DND-41 (cell line): ENCODE measurements at regions not wholly inside any gene's neighbourhood (a gene's known extent, or its start where the extent isn't known, plus 50 kb on each side); places are given as distances from the start of the nearest gene placed in this dataset.

ENCODE experiments used
- ATAC-seq: fragments of 200-7000 bp; cut with Tn5 transposase; 3 replicates; pipeline ENCODE4 v1.9.1; 2021; ENCODE audit warnings: low read depth; ENCODE audit not compliant: insufficient read depth
- DNase-seq: peaks from one replicate; pipeline ENCODE4 v3.0.0-alpha.2; 2020
- H2AFZ ChIP-seq: 2 replicates; pipeline ENCODE4 v1.6.0; 2012; ENCODE audit warnings: low read depth, low read length
- H3K27ac ChIP-seq: 2 replicates; pipeline ENCODE4 v1.5.1; 2012; ENCODE audit warnings: low read length, inconsistent platforms
- H3K27me3 ChIP-seq: fragments of 200-600 bp; sonication (generic); 2 replicates; pipeline ENCODE4 v1.6.0; 2012; ENCODE audit warnings: low read length, mild to moderate bottlenecking, inconsistent platforms; ENCODE audit not compliant: insufficient read depth, poor library complexity
- H3K36me3 ChIP-seq: 2 replicates; pipeline ENCODE4 v1.5.1; 2012; ENCODE audit warnings: low read length, inconsistent platforms; ENCODE audit not compliant: insufficient read depth
- H3K4me1 ChIP-seq: 2 replicates; pipeline ENCODE4 v1.5.1; 2012; ENCODE audit warnings: mild to moderate bottlenecking, low read length; ENCODE audit not compliant: insufficient read depth
- H3K4me2 ChIP-seq: 2 replicates; pipeline ENCODE4 v1.6.0; 2012; ENCODE audit warnings: mild to moderate bottlenecking, moderate library complexity, low read length, inconsistent platforms; ENCODE audit not compliant: insufficient read depth
- H3K4me3 ChIP-seq, 2 experiments: fragments of 200-600 bp in 1 of 2; shearing (Covaris generic) in 1 of 2; 2 replicates each; pipeline ENCODE4 v1.5.1; 2012 to 2016; ENCODE audit warnings: inconsistent platforms in 2 of 2, low read length in 2 of 2, mild to moderate bottlenecking in 2 of 2, low read depth in 1 of 2, moderate library complexity in 1 of 2
- H3K79me2 ChIP-seq: 2 replicates; pipeline ENCODE4 v1.6.0; 2012; ENCODE audit warnings: low read length, inconsistent platforms; ENCODE audit not compliant: insufficient read depth
- H3K9ac ChIP-seq: 2 replicates; pipeline ENCODE4 v1.6.0; 2012; ENCODE audit warnings: low read depth, mild to moderate bottlenecking, inconsistent platforms, low read length, moderate library complexity
- H3K9me3 ChIP-seq: 2 replicates; pipeline ENCODE4 v1.5.1; 2012; ENCODE audit warnings: low read length, moderate library complexity, mild to moderate bottlenecking, inconsistent platforms; ENCODE audit not compliant: insufficient read depth, severe bottlenecking
- H4K20me1 ChIP-seq: 2 replicates; pipeline ENCODE4 v1.6.0; 2012; ENCODE audit warnings: low read length; ENCODE audit not compliant: insufficient read depth
- CTCF ChIP-seq: IDR thresholded peaks from 2 replicates; pipeline ENCODE4 v1.5.1; 2012; ENCODE audit warnings: borderline replicate concordance, low read length, moderate library complexity, mild to moderate bottlenecking; ENCODE audit not compliant: poor library complexity, severe bottlenecking; ENCODE audit errors: extremely low read depth
- EZH2 ChIP-seq: IDR thresholded peaks from 3 replicates; pipeline ENCODE4 v1.6.1; 2012; ENCODE audit warnings: borderline replicate concordance, low read depth, mild to moderate bottlenecking, moderate library complexity, low read length, inconsistent platforms; ENCODE audit not compliant: severe bottlenecking

GRCh38 chr12:115485503-115485902 lies 792.0 kb downstream of the MED13L start:
- TF ChIP-seq EZH2 (no peak), CTCF (no peak)
- Histone ChIP-seq H3K9ac (no peak overlapping the region), H2AFZ (no peak overlapping the region), H3K36me3 (no peaks in the 10 kb centered on the region), H3K4me2 (no peak overlapping the region), H3K27me3 (no peaks in the 10 kb centered on the region), H4K20me1 (no peaks in the 10 kb centered on the region), H3K4me1 (no peaks in the 10 kb centered on the region), H3K9me3 (peaks cover 3% of the 10 kb centered on the region), H3K79me2 (no peaks in the 10 kb centered on the region), H3K27ac (no peak overlapping the region), H3K4me3 (no peak overlapping the region)
- ATAC-seq: no peak
- DNase-seq: no peak

GRCh38 chr12:115482943-115483342 lies 794.5 kb downstream of the MED13L start:
- no peak overlapping the region for H2AFZ ChIP-seq
- H3K9me3 ChIP-seq: peaks cover 3% of the 10 kb centered on the region
- no peaks in the 10 kb centered on the region for H4K20me1 ChIP-seq
- no peaks in the 10 kb centered on the region for H3K36me3 ChIP-seq
- H3K27ac ChIP-seq: no peak overlapping the region
- no peak for TF ChIP-seq CTCF
- TF ChIP-seq EZH2: no peak
- no peak overlapping the region for H3K4me2 ChIP-seq
- H3K27me3 ChIP-seq: no peaks in the 10 kb centered on the region
- ATAC-seq (no peak), DNase-seq (no peak)
- no peak overlapping the region for H3K4me3 ChIP-seq
- no peak overlapping the region for H3K9ac ChIP-seq
- no peaks in the 10 kb centered on the region for H3K79me2 ChIP-seq
- no peaks in the 10 kb centered on the region for H3K4me1 ChIP-seq

GRCh38 chr12:115481141-115481540 lies 796.4 kb downstream of the MED13L start:
- TF ChIP-seq EZH2 (no peak), CTCF (no peak)
- no peak overlapping the region for H3K27ac ChIP-seq
- H3K79me2 ChIP-seq: no peaks in the 10 kb centered on the region
- H3K4me1 ChIP-seq: no peaks in the 10 kb centered on the region
- H3K9ac ChIP-seq: no peak overlapping the region
- no peaks in the 10 kb centered on the region for H3K27me3 ChIP-seq
- DNase-seq (no peak), ATAC-seq (no peak)
- no peak overlapping the region for H3K4me3 ChIP-seq
- H3K9me3 ChIP-seq: peaks cover 3% of the 10 kb centered on the region
- no peak overlapping the region for H2AFZ ChIP-seq
- no peaks in the 10 kb centered on the region for H4K20me1 ChIP-seq
- H3K36me3 ChIP-seq: no peaks in the 10 kb centered on the region
- H3K4me2 ChIP-seq: no peak overlapping the region

- DNase-seq: no peak
- Histone ChIP-seq H3K27ac (no peak overlapping the region), H3K4me2 (no peak overlapping the region), H3K9ac (no peak overlapping the region), H2AFZ (no peak overlapping the region), H3K79me2 (no peaks in the 10 kb centered on the region), H3K4me1 (no peaks in the 10 kb centered on the region), H4K20me1 (no peaks in the 10 kb centered on the region), H3K9me3 (no peaks in the 10 kb centered on the region), H3K36me3 (no peaks in the 10 kb centered on the region), H3K4me3 (no peak overlapping the region), H3K27me3 (no peaks in the 10 kb centered on the region)
- TF ChIP-seq EZH2 (no peak), CTCF (no peak)
- ATAC-seq: no peak
Measured at GRCh38 chr12:115478505-115478904, 794.5 kb upstream of the TBX3 start.
